Spinal cord (tissue), 9 donors: ENCODE measurements at regions not wholly inside any gene's neighbourhood (a gene's known extent, or its start where the extent isn't known, plus 50 kb on each side); places are given as distances from the start of the nearest gene placed in this dataset.

ENCODE experiments used
- DNase-seq, 6 donors: peaks; one replicate each; pipeline versions ENCODE4 v3.0.0 to v3.0.0-alpha.2; 2013 to 2015; ENCODE audit warnings: low spot score in 6 of 6, low read depth in 4 of 6
- H3K27ac ChIP-seq: one replicate; pipeline ENCODE4 v1.5.1; 2013; ENCODE audit warnings: low read depth, low read length, control low read depth
- H3K27me3 ChIP-seq: one replicate; pipeline ENCODE4 v1.6.1; 2013; ENCODE audit warnings: low read length; ENCODE audit not compliant: control insufficient read depth, insufficient read depth
- H3K36me3 ChIP-seq: one replicate; pipeline ENCODE4 v1.6.1; 2013; ENCODE audit warnings: low read length; ENCODE audit not compliant: control insufficient read depth, insufficient read depth
- H3K4me1 ChIP-seq: one replicate; pipeline ENCODE4 v1.6.1; 2013; ENCODE audit warnings: low read length; ENCODE audit not compliant: control insufficient read depth, insufficient read depth
- H3K4me3 ChIP-seq: one replicate; pipeline ENCODE4 v1.5.1; 2013; ENCODE audit warnings: low read depth, low read length, control low read depth
- H3K9me3 ChIP-seq: one replicate; pipeline ENCODE4 v1.6.1; 2013; ENCODE audit warnings: low read length; ENCODE audit not compliant: control insufficient read depth, insufficient read depth
- WGBS: methylation state at CpG from one replicate; pipeline ENCODE4 v1.1.5; 2013; ENCODE audit warnings: missing lambda C conversion rate; ENCODE audit not compliant: insufficient coverage; 5-methylcytosine and 5-hydroxymethylcytosine counted together
- donor health status: healthy.

GRCh38 chr15:47959617-47960413 is 161.0 kb upstream of the SLC24A5 start:
- WGBS = 61% methylated on average over 3 of the region's 5 CpGs
- H3K4me1 ChIP-seq = no peaks in the 10 kb centered on the region
- H3K27me3 ChIP-seq = no peaks in the 10 kb centered on the region

GRCh38 chr15:47961401-47962090 is 159.2 kb upstream of the SLC24A5 start:
- no peaks in the 10 kb centered on the region for H3K27me3 ChIP-seq
- no peak overlapping the region for H3K27ac ChIP-seq
- no peaks in the 10 kb centered on the region for H3K4me1 ChIP-seq
- no peaks in the 10 kb centered on the region for H3K9me3 ChIP-seq
- 91% methylated on average over 8 of the region's 9 CpGs for WGBS
- H3K4me3 ChIP-seq = no peak overlapping the region
- H3K36me3 ChIP-seq = no peaks in the 10 kb centered on the region
- no peak for DNase-seq

More at GRCh38 chr15:47959617-47960413, 161.0 kb upstream of the SLC24A5 start:
- Histone ChIP-seq H3K4me3 (no peak overlapping the region), H3K9me3 (no peaks in the 10 kb centered on the region), H3K27ac (no peak overlapping the region), H3K36me3 (no peaks in the 10 kb centered on the region)
- no peak for DNase-seq

- H3K9me3 ChIP-seq = no peaks in the 10 kb centered on the region
- H3K27ac ChIP-seq = no peak overlapping the region
- H3K4me1 ChIP-seq = no peaks in the 10 kb centered on the region
- no peaks in the 10 kb centered on the region for H3K27me3 ChIP-seq
- no peak overlapping the region for H3K4me3 ChIP-seq
- DNase-seq = no peak
- 80% methylated on average over 4 of the region's 4 CpGs for WGBS
- H3K36me3 ChIP-seq = no peaks in the 10 kb centered on the region
Observed at GRCh38 chr15:47963265-47963664, 157.5 kb upstream of the SLC24A5 start.

- DNase-seq = peak in 1 of 6 donors; percentile 47
- Histone ChIP-seq H3K36me3 (no peaks in the 10 kb centered on the region), H3K27me3 (no peaks in the 10 kb centered on the region), H3K4me3 (no peak overlapping the region), H3K4me1 (no peaks in the 10 kb centered on the region), H3K9me3 (no peaks in the 10 kb centered on the region), H3K27ac (no peak overlapping the region)
- 36% methylated on average over 2 of the region's 2 CpGs for WGBS
Observed at GRCh38 chr15:47964229-47964628, 156.6 kb upstream of the SLC24A5 start.

GRCh38 chr15:47965297-47965696 is 155.5 kb upstream of the SLC24A5 start:
- Histone ChIP-seq H3K27me3 (no peaks in the 10 kb centered on the region), H3K9me3 (no peaks in the 10 kb centered on the region), H3K36me3 (no peaks in the 10 kb centered on the region), H3K4me3 (no peak overlapping the region), H3K4me1 (no peaks in the 10 kb centered on the region), H3K27ac (no peak overlapping the region)
- DNase-seq = no peak
- 87% methylated on average over 4 of the region's 4 CpGs for WGBS

- Histone ChIP-seq H3K4me1 (no peaks in the 10 kb centered on the region), H3K36me3 (no peaks in the 10 kb centered on the region), H3K9me3 (no peaks in the 10 kb centered on the region), H3K4me3 (no peak overlapping the region), H3K27ac (no peak overlapping the region), H3K27me3 (no peaks in the 10 kb centered on the region)
- DNase-seq = no peak
- 100% methylated on average over 1 of the region's 1 CpG for WGBS
Observed at GRCh38 chr15:47968593-47968992, 152.2 kb upstream of the SLC24A5 start.

GRCh38 chr15:47971637-47972036 is 149.2 kb upstream of the SLC24A5 start:
- DNase-seq = no peak
- H3K27me3 ChIP-seq = no peaks in the 10 kb centered on the region
- no peak overlapping the region for H3K27ac ChIP-seq
- H3K9me3 ChIP-seq = no peaks in the 10 kb centered on the region
- H3K4me3 ChIP-seq = no peak overlapping the region
- no peaks in the 10 kb centered on the region for H3K36me3 ChIP-seq
- 99% methylated on average over 4 of the region's 4 CpGs for WGBS
- H3K4me1 ChIP-seq = peaks cover 7% of the 10 kb centered on the region

- H3K36me3 ChIP-seq = no peaks in the 10 kb centered on the region
- DNase-seq = no peak
- H3K27me3 ChIP-seq = no peaks in the 10 kb centered on the region
- no peak overlapping the region for H3K4me3 ChIP-seq
- no peak overlapping the region for H3K27ac ChIP-seq
- 100% methylated on average over 2 of the region's 3 CpGs for WGBS
- H3K9me3 ChIP-seq = no peaks in the 10 kb centered on the region
- H3K4me1 ChIP-seq = peaks cover 7% of the 10 kb centered on the region
Observed at GRCh38 chr15:47972738-47973137, 148.1 kb upstream of the SLC24A5 start.

- Histone ChIP-seq H3K4me1 (peaks cover 7% of the 10 kb centered on the region), H3K27ac (no peak overlapping the region), H3K9me3 (no peaks in the 10 kb centered on the region), H3K4me3 (no peak overlapping the region), H3K27me3 (no peaks in the 10 kb centered on the region), H3K36me3 (no peaks in the 10 kb centered on the region)
- no peak for DNase-seq
- 82% methylated on average over 1 of the region's 1 CpG for WGBS
Observed at GRCh38 chr15:47974724-47975123, 146.1 kb upstream of the SLC24A5 start.

GRCh38 chr15:47975427-47975826 is 145.4 kb upstream of the SLC24A5 start:
- Histone ChIP-seq H3K9me3 (no peaks in the 10 kb centered on the region), H3K27me3 (no peaks in the 10 kb centered on the region), H3K27ac (no peak overlapping the region), H3K4me3 (no peak overlapping the region), H3K36me3 (no peaks in the 10 kb centered on the region), H3K4me1 (peaks cover 7% of the 10 kb centered on the region)
- peak in 1 of 6 donors; percentile 24 for DNase-seq
